HG03159 (cell line): ENCODE measurements at regions not wholly inside any gene's neighbourhood (a gene's known extent, or its start where the extent isn't known, plus 50 kb on each side); places are given as distances from the start of the nearest gene placed in this dataset.

Source experiments
- ATAC-seq: cut with Tn5 transposase; IDR thresholded peaks from one replicate; pipeline ENCODE4 v1.9.1; 2021; ENCODE audit warnings: mild to moderate bottlenecking, moderate library complexity; ENCODE audit not compliant: unreplicated experiment

DNA sequence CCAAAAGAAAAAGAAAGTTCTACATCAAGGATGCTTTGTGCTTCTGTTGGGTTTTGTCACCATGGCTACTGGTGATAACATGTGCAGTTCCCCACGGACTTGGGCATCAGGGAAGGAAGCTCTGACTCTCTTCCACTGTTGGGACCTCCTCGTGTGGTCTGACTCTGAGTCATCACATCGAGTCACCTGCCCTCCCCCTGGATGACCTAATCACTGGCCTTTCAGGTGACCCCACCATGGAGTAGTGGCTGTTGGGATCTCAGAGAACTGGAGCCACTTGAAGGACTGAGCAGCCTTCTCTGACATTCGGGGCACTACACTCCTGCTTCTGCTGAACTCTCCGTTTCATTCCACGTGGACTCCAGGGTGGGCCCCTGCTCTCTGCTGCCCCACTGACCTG is 60.8 kb upstream of the DOCK1 start:
- ATAC-seq, result no peak

DNA sequence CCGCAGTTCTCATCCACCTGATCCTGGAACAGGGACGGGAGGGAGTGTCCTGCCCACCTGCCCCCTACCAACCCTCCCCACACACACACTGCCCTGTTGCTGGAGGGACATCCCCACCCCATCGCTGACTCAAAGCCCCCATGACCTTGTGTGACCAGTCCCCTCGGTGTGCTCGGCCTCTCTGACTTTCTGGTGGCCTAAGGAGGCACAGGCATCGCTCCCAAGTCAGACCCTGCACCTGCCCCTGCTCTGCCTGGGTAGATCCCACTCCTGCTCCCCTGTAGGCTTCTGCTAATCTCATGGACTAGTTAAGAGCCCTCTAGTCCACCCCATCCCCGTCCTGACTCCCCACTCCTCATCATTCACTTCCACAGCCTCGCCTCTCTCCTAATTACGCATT is 58.8 kb upstream of the DOCK1 start:
- no peak for ATAC-seq

DNA sequence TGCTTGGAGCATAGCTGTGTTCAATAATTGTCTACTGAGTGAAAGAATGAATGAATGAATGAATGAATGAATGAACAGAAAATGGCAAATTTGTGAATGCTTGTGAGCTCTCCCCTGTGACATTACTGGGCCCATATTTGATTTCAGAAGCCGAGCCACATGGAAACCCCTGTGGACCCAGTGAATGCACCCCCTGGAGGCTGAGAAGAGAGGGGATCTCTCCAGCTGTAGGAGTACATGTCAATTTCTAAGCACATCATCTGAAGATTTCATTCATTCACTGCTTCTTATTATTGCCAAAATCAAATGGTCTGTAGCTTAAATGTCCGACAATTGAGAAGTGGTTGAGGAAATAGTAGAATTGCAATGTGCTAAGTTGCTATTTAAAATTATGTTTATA is 58.3 kb upstream of the DOCK1 start:
- ATAC-seq, result no peak

DNA sequence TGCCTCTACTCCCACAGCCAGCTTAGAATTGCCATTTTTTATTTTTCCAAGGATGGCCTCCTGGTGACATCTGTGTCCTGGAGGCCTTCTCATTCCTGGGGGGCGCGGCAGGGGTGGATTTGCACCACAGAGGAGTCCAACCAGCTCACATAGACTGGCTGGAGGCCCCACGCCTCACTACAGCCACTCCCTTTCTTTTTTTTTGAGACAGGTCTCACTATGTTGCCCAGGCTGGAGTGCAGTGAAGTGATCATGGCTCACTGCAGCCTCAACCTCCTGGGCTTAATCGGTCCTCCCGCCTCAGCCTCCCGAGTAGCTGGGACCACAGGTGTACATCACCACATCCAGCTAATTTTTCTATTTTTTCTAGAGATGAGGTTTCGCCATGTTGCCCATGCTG is 57.6 kb upstream of the DOCK1 start:
- no peak for ATAC-seq

DNA sequence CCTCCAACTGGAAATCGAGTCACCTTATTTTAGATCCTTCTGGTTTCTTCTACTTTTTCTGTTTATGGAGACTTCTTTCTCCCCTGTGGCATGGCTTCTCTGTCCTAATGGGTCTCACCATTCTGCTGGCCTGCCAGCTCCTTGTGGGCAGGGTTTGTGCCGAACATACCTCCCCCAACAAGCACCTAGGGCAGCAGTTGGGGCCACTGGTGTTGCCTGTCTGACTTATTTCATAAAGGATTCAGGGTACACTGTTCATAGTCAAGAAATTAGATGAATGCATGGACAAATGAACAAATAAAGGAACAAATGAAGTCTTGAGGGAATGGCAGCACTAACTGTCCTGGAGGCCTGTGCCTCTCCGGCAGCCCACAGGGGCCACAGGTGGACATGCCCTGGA is 55.6 kb upstream of the DOCK1 start:
- no peak for ATAC-seq

DNA sequence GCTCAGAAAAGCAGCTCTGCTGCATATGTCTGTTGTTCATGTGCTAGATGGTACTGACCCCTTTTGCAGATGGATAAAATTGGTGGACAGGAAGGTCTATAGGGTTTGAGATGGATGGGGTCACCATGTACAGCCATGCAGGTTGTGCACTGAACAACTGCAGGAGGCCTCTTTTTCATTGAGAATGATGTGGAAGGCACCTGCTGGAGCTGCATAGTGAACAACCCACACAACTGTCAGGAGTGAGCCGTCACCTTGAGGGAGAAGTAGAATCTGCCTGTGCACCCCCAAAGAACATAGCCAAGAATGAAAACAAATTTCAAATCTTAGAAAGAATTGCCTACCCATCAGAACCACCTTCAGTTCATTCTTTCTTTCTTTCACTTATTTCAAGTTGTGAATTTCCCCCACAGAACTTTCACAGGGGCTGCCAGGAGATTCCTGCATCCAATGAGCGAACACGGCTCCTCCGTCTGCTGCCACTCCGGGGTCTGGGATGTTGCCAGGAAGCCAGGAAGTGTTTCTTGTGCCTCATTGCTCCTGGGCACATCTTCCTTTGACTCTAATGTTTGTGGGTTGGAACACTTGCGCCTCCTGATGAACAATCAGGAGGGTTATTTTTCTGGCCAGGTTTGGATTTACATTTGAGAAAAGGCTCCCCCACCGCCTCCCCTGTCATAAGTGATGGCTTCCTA is 53.7 kb upstream of the DOCK1 start:
- ATAC-seq, result no peak

DNA sequence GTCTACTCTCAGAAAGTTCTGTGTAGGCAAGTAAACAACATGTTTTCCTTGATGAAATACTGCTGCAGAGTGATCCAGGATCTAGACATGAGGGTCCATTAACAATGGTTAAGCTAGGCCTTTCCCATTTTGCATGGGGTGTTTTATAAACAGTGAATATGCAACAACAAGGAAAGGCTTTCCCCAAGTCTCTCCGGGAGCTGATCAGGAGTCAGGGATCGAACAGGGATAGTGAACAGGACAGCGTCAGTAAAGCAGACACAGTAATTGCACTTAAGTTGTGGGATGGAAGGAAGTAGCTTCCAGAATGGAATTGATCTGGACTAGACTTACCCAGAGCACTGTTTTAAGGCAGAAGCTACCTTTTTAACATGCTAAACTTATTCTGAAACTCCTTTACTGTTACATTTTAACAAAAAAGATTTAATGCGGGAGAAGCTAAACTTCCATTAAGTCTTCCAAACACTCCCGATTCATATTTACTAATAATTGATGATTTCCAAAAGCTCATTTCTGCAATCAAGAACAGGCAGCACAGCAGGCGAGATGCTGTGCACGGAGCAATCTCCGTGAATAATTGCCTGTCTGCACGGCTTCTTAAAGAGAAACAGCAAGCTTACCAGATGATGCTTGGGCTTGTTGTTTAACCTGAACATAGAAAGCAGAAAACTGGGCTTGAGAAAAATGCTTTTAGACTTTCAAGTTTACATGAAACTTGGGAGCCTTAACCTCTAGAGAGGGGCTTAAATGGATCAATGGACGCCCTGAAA is 50.3 kb upstream of the DOCK1 start:
- ATAC-seq, result no peak
